H9 (cell line): ENCODE measurements at regions not wholly inside any gene's neighbourhood (a gene's known extent, or its start where the extent isn't known, plus 50 kb on each side); places are given as distances from the start of the nearest gene placed in this dataset.

Source experiments
- DNase-seq: peaks from one replicate; pipeline ENCODE4 v3.0.0-alpha.2; 2017
- H2AFZ ChIP-seq: one replicate; pipeline ENCODE4 v1.6.1; 2013; ENCODE audit warnings: mild to moderate bottlenecking, low read length, control low read depth, moderate library complexity
- H2AK5ac ChIP-seq: 2 replicates; pipeline ENCODE4 v1.6.1; 2013; ENCODE audit warnings: low read length, control low read depth, mixed read lengths; ENCODE audit not compliant: insufficient read length
- H2BK120ac ChIP-seq: one replicate; pipeline ENCODE4 v1.6.1; 2013; ENCODE audit warnings: low read depth, mild to moderate bottlenecking, low read length, control low read depth, inconsistent platforms; ENCODE audit not compliant: poor library complexity, severe bottlenecking
- H2BK12ac ChIP-seq: 2 replicates; pipeline ENCODE4 v1.6.1; 2013; ENCODE audit warnings: low read length, control low read depth, mixed read lengths, low read depth; ENCODE audit not compliant: insufficient read length
- H2BK15ac ChIP-seq: 2 replicates; pipeline ENCODE4 v1.6.1; 2013; ENCODE audit warnings: low read depth, low read length, control low read depth
- H2BK20ac ChIP-seq: one replicate; pipeline ENCODE4 v1.6.1; 2013; ENCODE audit warnings: low read depth, mild to moderate bottlenecking, low read length, control low read depth, inconsistent platforms; ENCODE audit not compliant: poor library complexity, severe bottlenecking
- H2BK5ac ChIP-seq: 2 replicates; pipeline ENCODE4 v1.6.1; 2013; ENCODE audit warnings: low read length, control low read depth, mixed read lengths; ENCODE audit not compliant: insufficient read length
- H3K14ac ChIP-seq: 2 replicates; pipeline ENCODE4 v1.6.1; 2013; ENCODE audit warnings: low read length, control low read depth; ENCODE audit not compliant: insufficient read depth
- H3K18ac ChIP-seq: 2 replicates; pipeline ENCODE4 v1.6.1; 2013; ENCODE audit warnings: low read depth, mild to moderate bottlenecking, mixed read lengths, low read length, control low read depth; ENCODE audit not compliant: insufficient read length
- H3K23ac ChIP-seq: 2 replicates; pipeline ENCODE4 v1.6.1; 2013; ENCODE audit warnings: low read length, control low read depth, mixed read lengths, low read depth; ENCODE audit not compliant: insufficient read length
- H3K23me2 ChIP-seq: 2 replicates; pipeline ENCODE4 v1.6.1; 2013; ENCODE audit warnings: low read depth, mild to moderate bottlenecking, mixed read lengths, low read length, control low read depth; ENCODE audit not compliant: insufficient read length, poor library complexity, severe bottlenecking
- H3K27ac ChIP-seq: 2 replicates; pipeline ENCODE4 v1.5.1; 2013; ENCODE audit warnings: low read length, control low read depth, mixed read lengths, low read depth; ENCODE audit not compliant: insufficient read length
- H3K27me3 ChIP-seq: 2 replicates; pipeline ENCODE4 v1.6.1; 2013; ENCODE audit warnings: low read length, control low read depth, inconsistent platforms; ENCODE audit not compliant: insufficient read depth
- H3K4ac ChIP-seq: 2 replicates; pipeline ENCODE4 v1.6.1; 2013; ENCODE audit warnings: low read depth, mild to moderate bottlenecking, control low read depth, inconsistent platforms, low read length, moderate library complexity
- H3K4me1 ChIP-seq: 2 replicates; pipeline ENCODE4 v1.6.1; 2013; ENCODE audit warnings: low read length, control low read depth, inconsistent platforms; ENCODE audit not compliant: insufficient read depth
- H3K4me2 ChIP-seq: 2 replicates; pipeline ENCODE4 v1.6.1; 2013; ENCODE audit warnings: low read length, control low read depth, mixed read lengths; ENCODE audit not compliant: insufficient read length, insufficient read depth
- H3K56ac ChIP-seq: 2 replicates; pipeline ENCODE4 v1.6.1; 2013; ENCODE audit warnings: low read depth, mild to moderate bottlenecking, mixed read lengths, low read length, control low read depth; ENCODE audit not compliant: insufficient read length
- H3K79me1 ChIP-seq: 2 replicates; pipeline ENCODE4 v1.6.1; 2013; ENCODE audit warnings: low read depth, mild to moderate bottlenecking, moderate library complexity, low read length, control low read depth, inconsistent platforms; ENCODE audit not compliant: insufficient read depth, poor library complexity, severe bottlenecking
- H3K79me2 ChIP-seq: 2 replicates; pipeline ENCODE4 v1.6.1; 2013; ENCODE audit warnings: low read length, control low read depth, inconsistent platforms; ENCODE audit not compliant: insufficient read depth
- H3K9ac ChIP-seq: 2 replicates; pipeline ENCODE4 v1.6.1; 2013; ENCODE audit warnings: low read length, control low read depth, mixed read lengths; ENCODE audit not compliant: insufficient read length; ENCODE audit errors: extremely low read depth
- H3K9me3 ChIP-seq: one replicate; pipeline ENCODE4 v1.6.1; 2013; ENCODE audit warnings: low read depth, low read length, inconsistent platforms; ENCODE audit not compliant: control insufficient read depth
- H3T11ph ChIP-seq: one replicate; pipeline ENCODE4 v1.6.1; 2013; ENCODE audit warnings: mild to moderate bottlenecking, low read length, control low read depth, inconsistent platforms
- H4K20me1 ChIP-seq: one replicate; pipeline ENCODE4 v1.6.1; 2013; ENCODE audit not compliant: control insufficient read depth, insufficient read length, insufficient read depth
- H4K5ac ChIP-seq: 2 replicates; pipeline ENCODE4 v1.6.1; 2013; ENCODE audit warnings: low read depth, mild to moderate bottlenecking, mixed read lengths, low read length, control low read depth; ENCODE audit not compliant: insufficient read length
- H4K8ac ChIP-seq: replicated peaks from 2 replicates; pipeline ENCODE4 v1.6.1; 2013; ENCODE audit warnings: low read length, control low read depth, mixed read lengths, low read depth; ENCODE audit not compliant: insufficient read length
- H4K91ac ChIP-seq: 2 replicates; pipeline ENCODE4 v1.6.1; 2013; ENCODE audit warnings: low read depth, mild to moderate bottlenecking, moderate library complexity, mixed read lengths, low read length, control low read depth; ENCODE audit not compliant: insufficient read length
- H3K27ac Mint-ChIP-seq, 3 experiments: 2 replicates in 2 of 3; 3 replicates in 1 of 3; pipeline ENCODE4 v1.8.0; 2020 to 2021; ENCODE audit warnings: mixed read lengths in 3 of 3, mild to moderate bottlenecking in 1 of 3, moderate library complexity in 1 of 3
- H3K27me3 Mint-ChIP-seq: 2 replicates; pipeline ENCODE4 v1.8.0; 2021; ENCODE audit warnings: low read depth, mild to moderate bottlenecking, moderate library complexity, mixed read lengths
- H3K36me3 Mint-ChIP-seq, 3 experiments: 2 replicates in 2 of 3; 3 replicates in 1 of 3; pipeline ENCODE4 v1.8.0; 2020 to 2021; ENCODE audit warnings: low read depth in 3 of 3, mixed read lengths in 3 of 3; ENCODE audit not compliant: insufficient read depth in 1 of 3
- H3K4me1 Mint-ChIP-seq, 2 experiments: 2 replicates each; pipeline ENCODE4 v1.8.0; 2020; ENCODE audit warnings: mixed read lengths in 2 of 2
- H3K4me3 Mint-ChIP-seq, 2 experiments: 2 replicates in 1 of 2; 3 replicates in 1 of 2; pipeline ENCODE4 v1.8.0; 2020 to 2021; ENCODE audit warnings: mild to moderate bottlenecking in 2 of 2, mixed read lengths in 2 of 2, moderate library complexity in 1 of 2
- H3K9me3 Mint-ChIP-seq, 2 experiments: 2 replicates in 1 of 2; 3 replicates in 1 of 2; pipeline ENCODE4 v1.8.0; 2020; ENCODE audit warnings: mild to moderate bottlenecking in 2 of 2, mixed read lengths in 2 of 2, moderate library complexity in 1 of 2
- WGBS: extraction: QIAGEN DNeasy Blood & Tissue Kit; methylation state at CpG from one replicate; pipeline ENCODE4 v1.1.7; 2013; ENCODE audit warnings: missing lambda C conversion rate, low lambda C conversion rate, mixed read lengths; ENCODE audit not compliant: insufficient read length; ENCODE audit errors: extremely low coverage; 5-methylcytosine and 5-hydroxymethylcytosine counted together
- TF ChIP-seq, protein P1 (sequence below): fragments of 200-600 bp; sonication (generic); conservative IDR thresholded peaks from 3 replicates; pipeline ENCODE4 v1.8.0; 2021; ENCODE audit warnings: antibody characterized with exemption, mild to moderate bottlenecking

DNA sequence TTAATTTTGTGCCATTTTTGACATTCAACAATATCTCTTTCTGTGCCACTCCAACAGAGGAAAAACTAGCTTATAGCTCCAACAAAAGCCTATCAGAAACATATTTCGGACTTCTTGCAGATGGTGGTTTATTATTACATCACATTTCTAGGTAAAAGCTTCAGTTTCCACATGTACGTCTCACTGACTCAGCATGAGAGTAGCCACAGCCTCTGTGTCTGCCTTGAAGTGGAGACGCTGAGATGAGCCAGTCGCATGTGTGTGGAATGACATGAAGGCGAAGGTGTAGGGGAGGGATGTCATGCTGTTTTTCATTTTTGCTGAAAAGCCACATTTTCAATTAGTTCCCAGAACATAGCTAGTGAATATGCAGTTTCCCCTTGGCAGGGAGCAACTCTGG lies 598.6 kb downstream of the EFNB2 start:
- Histone ChIP-seq H3K18ac (no peak overlapping the region), H3K4me1 (no peaks in the 10 kb centered on the region), H3K23me2 (no peaks in the 10 kb centered on the region), H4K20me1 (no peaks in the 10 kb centered on the region), H2BK15ac (no peak overlapping the region), H2BK20ac (no peak overlapping the region), H3K9me3 (no peaks in the 10 kb centered on the region), H3K27ac (no peak overlapping the region), H3K79me1 (no peaks in the 10 kb centered on the region), H3K9ac (no peak overlapping the region), H3K14ac (no peak overlapping the region), H4K5ac (no peak overlapping the region), H3K27me3 (no peaks in the 10 kb centered on the region), H2BK5ac (no peak overlapping the region), H3T11ph (no peak overlapping the region), H3K56ac (no peak overlapping the region), H4K8ac (no peak overlapping the region), H3K79me2 (no peaks in the 10 kb centered on the region), H4K91ac (no peak overlapping the region), H3K4ac (no peak overlapping the region), H2AK5ac (no peak overlapping the region), H3K4me2 (no peak overlapping the region), H3K23ac (no peak overlapping the region), H2BK12ac (no peak overlapping the region), H2AFZ (no peak overlapping the region), H2BK120ac (no peak overlapping the region)
- Mint-ChIP-seq H3K36me3 (no peaks in the 10 kb centered on the region), H3K4me3 (no peak overlapping the region), H3K27ac (no peak overlapping the region), H3K9me3 (no peaks in the 10 kb centered on the region; a peak in 1 of 5 replicates), H3K27me3 (no peaks in the 10 kb centered on the region; the same call in 1 of the 2 replicates), H3K4me1 (no peaks in the 10 kb centered on the region)
- TF ChIP-seq, protein P1, sequence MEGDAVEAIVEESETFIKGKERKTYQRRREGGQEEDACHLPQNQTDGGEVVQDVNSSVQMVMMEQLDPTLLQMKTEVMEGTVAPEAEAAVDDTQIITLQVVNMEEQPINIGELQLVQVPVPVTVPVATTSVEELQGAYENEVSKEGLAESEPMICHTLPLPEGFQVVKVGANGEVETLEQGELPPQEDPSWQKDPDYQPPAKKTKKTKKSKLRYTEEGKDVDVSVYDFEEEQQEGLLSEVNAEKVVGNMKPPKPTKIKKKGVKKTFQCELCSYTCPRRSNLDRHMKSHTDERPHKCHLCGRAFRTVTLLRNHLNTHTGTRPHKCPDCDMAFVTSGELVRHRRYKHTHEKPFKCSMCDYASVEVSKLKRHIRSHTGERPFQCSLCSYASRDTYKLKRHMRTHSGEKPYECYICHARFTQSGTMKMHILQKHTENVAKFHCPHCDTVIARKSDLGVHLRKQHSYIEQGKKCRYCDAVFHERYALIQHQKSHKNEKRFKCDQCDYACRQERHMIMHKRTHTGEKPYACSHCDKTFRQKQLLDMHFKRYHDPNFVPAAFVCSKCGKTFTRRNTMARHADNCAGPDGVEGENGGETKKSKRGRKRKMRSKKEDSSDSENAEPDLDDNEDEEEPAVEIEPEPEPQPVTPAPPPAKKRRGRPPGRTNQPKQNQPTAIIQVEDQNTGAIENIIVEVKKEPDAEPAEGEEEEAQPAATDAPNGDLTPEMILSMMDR, result no peak
- DNase-seq, result no peak
- no CpG with 5 or more reads among the region's 5 CpGs for WGBS
